ENCODE measurements at regions not wholly inside any gene's neighbourhood (a gene's known extent, or its start where the extent isn't known, plus 50 kb on each side); places are given as distances from the start of the nearest gene placed in this dataset.

- TF ChIP-seq, protein P1, sequence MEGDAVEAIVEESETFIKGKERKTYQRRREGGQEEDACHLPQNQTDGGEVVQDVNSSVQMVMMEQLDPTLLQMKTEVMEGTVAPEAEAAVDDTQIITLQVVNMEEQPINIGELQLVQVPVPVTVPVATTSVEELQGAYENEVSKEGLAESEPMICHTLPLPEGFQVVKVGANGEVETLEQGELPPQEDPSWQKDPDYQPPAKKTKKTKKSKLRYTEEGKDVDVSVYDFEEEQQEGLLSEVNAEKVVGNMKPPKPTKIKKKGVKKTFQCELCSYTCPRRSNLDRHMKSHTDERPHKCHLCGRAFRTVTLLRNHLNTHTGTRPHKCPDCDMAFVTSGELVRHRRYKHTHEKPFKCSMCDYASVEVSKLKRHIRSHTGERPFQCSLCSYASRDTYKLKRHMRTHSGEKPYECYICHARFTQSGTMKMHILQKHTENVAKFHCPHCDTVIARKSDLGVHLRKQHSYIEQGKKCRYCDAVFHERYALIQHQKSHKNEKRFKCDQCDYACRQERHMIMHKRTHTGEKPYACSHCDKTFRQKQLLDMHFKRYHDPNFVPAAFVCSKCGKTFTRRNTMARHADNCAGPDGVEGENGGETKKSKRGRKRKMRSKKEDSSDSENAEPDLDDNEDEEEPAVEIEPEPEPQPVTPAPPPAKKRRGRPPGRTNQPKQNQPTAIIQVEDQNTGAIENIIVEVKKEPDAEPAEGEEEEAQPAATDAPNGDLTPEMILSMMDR (IDR thresholded peaks at IDR 0.05), result no peak
- TF ChIP-seq EP300 (IDR thresholded peaks at IDR 0.05), result no peak
Observed at GRCh38 chr14:105918496-105919262, 392.3 kb downstream of the TMEM121 start.
